ENCODE measurements at regions not wholly inside any gene's neighbourhood (a gene's known extent, or its start where the extent isn't known, plus 50 kb on each side); places are given as distances from the start of the nearest gene placed in this dataset.

GRCh38 chr1:108070662-108071061, 105.7 kb upstream of the VAV3 start:
- TF ChIP-seq EP300 (IDR thresholded peaks at IDR 0.05; ENCODE audit: borderline replicate concordance) (no peak), TCF12 (IDR thresholded peaks at IDR 0.05; ENCODE audit: low read depth) (no peak), TAF1 (IDR thresholded peaks at IDR 0.05; ENCODE audit: low read depth) (no peak)

All from Ishikawa (cell line).